PC-3 (cell line): ENCODE measurements at regions not wholly inside any gene's neighbourhood (a gene's known extent, or its start where the extent isn't known, plus 50 kb on each side); places are given as distances from the start of the nearest gene placed in this dataset.

ENCODE experiments used
- ATAC-seq: fragments of 200-7000 bp; cut with Tn5 transposase; 2 replicates; pipeline ENCODE4 v1.9.1; 2020; ENCODE audit warnings: mild to moderate bottlenecking, moderate library complexity
- BruUV-seq: library from RNA; stranded (reverse); fragments of 400-500 nt; replicated peaks from 2 replicates; lab custom pipeline; 2021; lab: Mats Ljungman, UMichigan
- CTCF ChIA-PET: fragments of 300-600 bp; sonication (Branson Sonifier 250); formaldehyde crosslinking; loops from one replicate; lab custom pipeline; 2022; ENCODE audit warnings: antibody characterized with exemption; lab: Charles Lee
- POLR2A ChIA-PET: fragments of 300-600 bp; sonication (Branson Sonifier 250); formaldehyde crosslinking; loops from one replicate; lab custom pipeline; 2022; ENCODE audit warnings: antibody characterized with exemption; ENCODE audit not compliant: unreplicated experiment; lab: Charles Lee
- DNase-seq: peaks from one replicate; pipeline ENCODE4 v3.0.0-alpha.2; 2015
- H2AFZ ChIP-seq: fragments of 300-600 bp; sonication (generic); 2 replicates; pipeline ENCODE4 v1.6.0; 2016; ENCODE audit warnings: antibody characterized with exemption, low read length
- H3F3A ChIP-seq: fragments of 300-600 bp; sonication (generic); one replicate; pipeline ENCODE4 v1.6.0; 2017; ENCODE audit warnings: antibody characterized with exemption, low read length, control low read depth, mild to moderate bottlenecking; ENCODE audit not compliant: unreplicated experiment
- H3K27ac ChIP-seq: fragments of 300-600 bp; sonication (generic); 2 replicates; pipeline ENCODE4 v1.5.1; 2016; ENCODE audit warnings: mild to moderate bottlenecking, low read length
- H3K27me3 ChIP-seq: fragments of 300-600 bp; sonication (generic); 2 replicates; pipeline ENCODE4 v1.6.1; 2016; ENCODE audit warnings: low read length, mixed read lengths
- H3K36me3 ChIP-seq: fragments of 300-600 bp; sonication (generic); 2 replicates; pipeline ENCODE4 v1.6.1; 2016; ENCODE audit warnings: low read depth, mixed run types, low read length, mixed read lengths
- H3K4me1 ChIP-seq: fragments of 300-600 bp; sonication (generic); 2 replicates; pipeline ENCODE4 v1.5.1; 2016; ENCODE audit warnings: low read length; ENCODE audit not compliant: insufficient read depth
- H3K4me2 ChIP-seq: fragments of 300-600 bp; sonication (generic); 2 replicates; pipeline ENCODE4 v1.6.0; 2016; ENCODE audit warnings: low read length
- H3K4me3 ChIP-seq: fragments of 300-600 bp; sonication (generic); 2 replicates; pipeline ENCODE4 v1.5.1; 2016; ENCODE audit warnings: mild to moderate bottlenecking, low read length, mixed read lengths
- H3K79me2 ChIP-seq: fragments of 300-600 bp; sonication (generic); 2 replicates; pipeline ENCODE4 v1.6.1; 2017; ENCODE audit warnings: low read length, mixed read lengths
- H3K9ac ChIP-seq: fragments of 300-600 bp; sonication (generic); 2 replicates; pipeline ENCODE4 v1.6.0; 2016; ENCODE audit warnings: mild to moderate bottlenecking, low read length
- H3K9me2 ChIP-seq: fragments of 300-600 bp; sonication (generic); replicated peaks from 2 replicates; pipeline ENCODE4 v1.6.1; 2016; ENCODE audit warnings: mixed run types, low read length, mixed read lengths
- H3K9me3 ChIP-seq: fragments of 300-600 bp; sonication (generic); 2 replicates; pipeline ENCODE4 v1.6.1; 2016; ENCODE audit warnings: low read length, mixed read lengths
- H4K20me1 ChIP-seq: fragments of 300-600 bp; sonication (generic); 2 replicates; pipeline ENCODE4 v1.6.1; 2016; ENCODE audit warnings: low read length, mixed read lengths
- EZH2 ChIP-seq: fragments of 300-600 bp; sonication (generic); IDR thresholded peaks from one replicate; pipeline ENCODE4 v1.6.1; 2017; ENCODE audit warnings: antibody characterized with exemption, mild to moderate bottlenecking, low read length; ENCODE audit not compliant: unreplicated experiment
- EZH2phosphoT487 ChIP-seq: fragments of 300-600 bp; sonication (generic); IDR thresholded peaks from 2 replicates; pipeline ENCODE4 v1.6.1; 2018; ENCODE audit warnings: mild to moderate bottlenecking, antibody characterized with exemption, low read length, borderline replicate concordance
- intact Hi-C: fragments of 100-400 bp; cut with micrococcal nuclease; formaldehyde crosslinking; loops from 2 replicates; pipeline ENCODE4 v1.9.0; 2023
- TF ChIP-seq, protein P1 (sequence below): fragments of 300-600 bp; sonication (generic); conservative IDR thresholded peaks from 2 replicates; pipeline ENCODE4 v1.5.1; 2017; ENCODE audit warnings: antibody characterized with exemption, low read depth, mild to moderate bottlenecking, low read length

DNA sequence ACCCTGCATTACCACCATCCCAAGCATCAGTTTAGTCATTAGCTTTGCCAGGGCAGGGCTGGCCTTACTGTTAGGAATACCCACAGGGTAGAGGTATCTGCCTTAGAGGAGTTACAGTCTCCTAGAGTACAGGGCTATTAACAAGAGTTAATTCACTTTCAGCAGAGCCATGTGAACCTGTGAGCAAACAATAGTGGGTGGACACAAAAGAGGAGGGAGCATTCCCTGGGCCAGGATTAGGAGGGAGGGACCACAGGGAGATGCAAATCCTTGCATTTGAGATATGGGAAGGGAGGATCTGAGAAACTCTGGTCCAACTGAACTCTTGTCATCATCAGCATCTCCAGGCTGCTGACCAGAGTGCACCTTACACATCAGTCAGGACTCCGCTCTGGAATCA, 51.1 kb upstream of the IGSF21 start:
- CTCF ChIA-PET, result no interaction called here

GRCh38 chr1:18057623-18058022, 50.0 kb upstream of the IGSF21 start:
- no peaks in the 10 kb centered on the region for H3K36me3 ChIP-seq
- H3K9ac ChIP-seq, result no peak overlapping the region
- ATAC-seq (no peak), DNase-seq (no peak)
- H4K20me1 ChIP-seq, result no peaks in the 10 kb centered on the region
- no peaks in the 10 kb centered on the region for H3F3A ChIP-seq
- no peak for TF ChIP-seq EZH2
- TF ChIP-seq EZH2phosphoT487, result no peak
- TF ChIP-seq, protein P1, sequence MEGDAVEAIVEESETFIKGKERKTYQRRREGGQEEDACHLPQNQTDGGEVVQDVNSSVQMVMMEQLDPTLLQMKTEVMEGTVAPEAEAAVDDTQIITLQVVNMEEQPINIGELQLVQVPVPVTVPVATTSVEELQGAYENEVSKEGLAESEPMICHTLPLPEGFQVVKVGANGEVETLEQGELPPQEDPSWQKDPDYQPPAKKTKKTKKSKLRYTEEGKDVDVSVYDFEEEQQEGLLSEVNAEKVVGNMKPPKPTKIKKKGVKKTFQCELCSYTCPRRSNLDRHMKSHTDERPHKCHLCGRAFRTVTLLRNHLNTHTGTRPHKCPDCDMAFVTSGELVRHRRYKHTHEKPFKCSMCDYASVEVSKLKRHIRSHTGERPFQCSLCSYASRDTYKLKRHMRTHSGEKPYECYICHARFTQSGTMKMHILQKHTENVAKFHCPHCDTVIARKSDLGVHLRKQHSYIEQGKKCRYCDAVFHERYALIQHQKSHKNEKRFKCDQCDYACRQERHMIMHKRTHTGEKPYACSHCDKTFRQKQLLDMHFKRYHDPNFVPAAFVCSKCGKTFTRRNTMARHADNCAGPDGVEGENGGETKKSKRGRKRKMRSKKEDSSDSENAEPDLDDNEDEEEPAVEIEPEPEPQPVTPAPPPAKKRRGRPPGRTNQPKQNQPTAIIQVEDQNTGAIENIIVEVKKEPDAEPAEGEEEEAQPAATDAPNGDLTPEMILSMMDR, result no peak
- ChIA-PET POLR2A (no interaction called here), CTCF (no interaction called here)
- H3K4me2 ChIP-seq, result no peak overlapping the region
- intact Hi-C loops, result no loop called here
- H3K9me2 ChIP-seq, result no peaks in the 10 kb centered on the region
- no peaks in the 10 kb centered on the region for H3K79me2 ChIP-seq
- BruUV-seq, result no TSS peak
- peaks cover 47% of the 10 kb centered on the region for H3K27me3 ChIP-seq
- no peak overlapping the region for H3K27ac ChIP-seq
- no peak overlapping the region for H3K4me3 ChIP-seq
- H3K4me1 ChIP-seq, result no peaks in the 10 kb centered on the region
- H2AFZ ChIP-seq, result no peak overlapping the region
- no peaks in the 10 kb centered on the region for H3K9me3 ChIP-seq

More for the DNA sequence above, 51.1 kb upstream of the IGSF21 start:
- no peak overlapping the region for H3K9ac ChIP-seq
- no peaks in the 10 kb centered on the region for H4K20me1 ChIP-seq
- peaks cover 52% of the 10 kb centered on the region for H3K27me3 ChIP-seq
- intact Hi-C loops, result no loop called here
- no peak overlapping the region for H3K27ac ChIP-seq
- no peaks in the 10 kb centered on the region for H3K9me3 ChIP-seq
- H3K4me3 ChIP-seq, result no peak overlapping the region
- H3K79me2 ChIP-seq, result no peaks in the 10 kb centered on the region
- H3K4me1 ChIP-seq, result no peaks in the 10 kb centered on the region
- H2AFZ ChIP-seq, result no peak overlapping the region
- POLR2A ChIA-PET, result no interaction called here
- DNase-seq, result no peak
- no peaks in the 10 kb centered on the region for H3K36me3 ChIP-seq
- TF ChIP-seq EZH2 (no peak), EZH2phosphoT487 (no peak)
- TF ChIP-seq, protein P1, result no peak
- H3F3A ChIP-seq, result no peaks in the 10 kb centered on the region
- no TSS peak for BruUV-seq
- ATAC-seq, result no peak
- no peak overlapping the region for H3K4me2 ChIP-seq
- H3K9me2 ChIP-seq, result no peaks in the 10 kb centered on the region
